ENCODE measurements at regions not wholly inside any gene's neighbourhood (a gene's known extent, or its start where the extent isn't known, plus 50 kb on each side); places are given as distances from the start of the nearest gene placed in this dataset.

DNA sequence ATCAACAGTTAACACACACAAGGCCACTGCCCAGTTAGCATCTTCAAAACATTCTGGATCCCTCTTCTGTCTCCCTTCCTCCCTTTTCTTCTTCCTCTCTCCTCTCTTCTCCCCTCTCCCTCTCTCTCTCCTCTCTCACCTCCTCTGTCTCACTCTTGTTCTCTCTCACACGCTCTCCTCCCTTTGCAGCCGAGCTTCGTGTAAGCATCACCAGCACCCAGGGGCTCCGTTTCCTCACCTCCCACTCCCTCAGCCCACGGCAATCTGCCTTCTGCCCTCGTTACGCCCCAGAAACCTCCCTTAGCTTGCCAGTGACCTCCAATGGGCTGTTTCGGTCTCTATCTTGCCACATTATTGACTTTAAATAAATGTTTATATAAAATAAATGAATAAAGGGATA, 147.4 kb downstream of the TEX36 start:
- no peak for DNase-seq (ENCODE audit: low read depth)
- H3K27me3 ChIP-seq (ENCODE audit: control insufficient read depth, insufficient read depth, low read length) = peaks cover 30% of the 10 kb centered on the region
- H3K4me3 ChIP-seq (ENCODE audit: low read depth, low read length) = no peak overlapping the region
- H3K36me3 ChIP-seq (ENCODE audit: control insufficient read depth, insufficient read depth, low read length) = no peaks in the 10 kb centered on the region
- TF ChIP-seq, protein P1, sequence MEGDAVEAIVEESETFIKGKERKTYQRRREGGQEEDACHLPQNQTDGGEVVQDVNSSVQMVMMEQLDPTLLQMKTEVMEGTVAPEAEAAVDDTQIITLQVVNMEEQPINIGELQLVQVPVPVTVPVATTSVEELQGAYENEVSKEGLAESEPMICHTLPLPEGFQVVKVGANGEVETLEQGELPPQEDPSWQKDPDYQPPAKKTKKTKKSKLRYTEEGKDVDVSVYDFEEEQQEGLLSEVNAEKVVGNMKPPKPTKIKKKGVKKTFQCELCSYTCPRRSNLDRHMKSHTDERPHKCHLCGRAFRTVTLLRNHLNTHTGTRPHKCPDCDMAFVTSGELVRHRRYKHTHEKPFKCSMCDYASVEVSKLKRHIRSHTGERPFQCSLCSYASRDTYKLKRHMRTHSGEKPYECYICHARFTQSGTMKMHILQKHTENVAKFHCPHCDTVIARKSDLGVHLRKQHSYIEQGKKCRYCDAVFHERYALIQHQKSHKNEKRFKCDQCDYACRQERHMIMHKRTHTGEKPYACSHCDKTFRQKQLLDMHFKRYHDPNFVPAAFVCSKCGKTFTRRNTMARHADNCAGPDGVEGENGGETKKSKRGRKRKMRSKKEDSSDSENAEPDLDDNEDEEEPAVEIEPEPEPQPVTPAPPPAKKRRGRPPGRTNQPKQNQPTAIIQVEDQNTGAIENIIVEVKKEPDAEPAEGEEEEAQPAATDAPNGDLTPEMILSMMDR (IDR thresholded peaks at IDR 0.05; ENCODE audit: insufficient read depth, low read length, poor library complexity, severe bottlenecking) = no peak

DNA sequence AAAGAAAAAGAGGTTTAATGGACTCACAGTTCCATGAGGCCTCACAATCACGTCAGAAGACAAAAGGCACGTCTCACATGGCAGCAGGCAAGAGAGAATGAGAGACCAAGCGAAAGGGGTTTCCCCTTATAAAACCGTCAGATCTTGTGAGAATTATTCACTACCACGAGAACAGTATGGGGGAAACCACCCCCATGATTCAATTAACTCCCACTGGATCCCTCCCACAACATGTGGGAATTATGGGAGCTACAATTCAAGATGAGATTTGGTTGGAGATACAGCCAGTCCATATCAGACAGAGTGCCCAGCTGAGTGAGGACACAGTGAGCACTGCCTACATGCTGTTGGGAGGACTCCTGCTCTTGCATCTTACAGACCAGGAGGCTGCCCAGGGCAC, 148.4 kb downstream of the TEX36 start:
- TF ChIP-seq, protein P1 (IDR thresholded peaks at IDR 0.05; ENCODE audit: insufficient read depth, low read length, poor library complexity, severe bottlenecking) = no peak
- peaks cover 25% of the 10 kb centered on the region for H3K27me3 ChIP-seq (ENCODE audit: control insufficient read depth, insufficient read depth, low read length)

DNA sequence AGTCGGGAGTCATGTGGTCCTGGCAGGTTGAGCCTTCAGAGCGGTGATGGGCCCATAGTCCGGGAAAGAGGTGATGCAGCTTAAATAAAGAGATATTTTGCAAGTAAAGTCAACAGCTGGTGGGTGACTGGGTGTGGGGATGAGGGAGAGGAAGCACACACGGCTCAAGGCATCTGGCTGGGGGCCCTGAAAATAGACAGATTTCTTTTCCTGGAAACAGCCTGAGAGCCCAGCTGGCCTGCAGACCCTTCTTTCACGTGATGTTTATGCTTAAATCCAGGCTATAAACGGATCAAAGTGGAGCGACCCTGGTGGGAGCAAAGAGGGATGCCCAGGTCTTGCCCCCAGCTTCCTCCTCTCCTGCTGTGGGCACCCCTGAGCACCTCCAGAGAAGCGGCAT, 149.1 kb downstream of the TEX36 start:
- peaks cover 20% of the 10 kb centered on the region for H3K27me3 ChIP-seq (ENCODE audit: control insufficient read depth, insufficient read depth, low read length)
- TF ChIP-seq, protein P1 (IDR thresholded peaks at IDR 0.05; ENCODE audit: insufficient read depth, low read length, poor library complexity, severe bottlenecking) = no peak
- H3K36me3 ChIP-seq (ENCODE audit: control insufficient read depth, insufficient read depth, low read length) = no peaks in the 10 kb centered on the region
- no peak for DNase-seq (ENCODE audit: low read depth)
- H3K4me3 ChIP-seq (ENCODE audit: low read depth, low read length) = no peak overlapping the region

More for the DNA sequence above, 148.4 kb downstream of the TEX36 start:
- no peak for DNase-seq (ENCODE audit: low read depth)
- no peaks in the 10 kb centered on the region for H3K36me3 ChIP-seq (ENCODE audit: control insufficient read depth, insufficient read depth, low read length)
- no peak overlapping the region for H3K4me3 ChIP-seq (ENCODE audit: low read depth, low read length)

DNA sequence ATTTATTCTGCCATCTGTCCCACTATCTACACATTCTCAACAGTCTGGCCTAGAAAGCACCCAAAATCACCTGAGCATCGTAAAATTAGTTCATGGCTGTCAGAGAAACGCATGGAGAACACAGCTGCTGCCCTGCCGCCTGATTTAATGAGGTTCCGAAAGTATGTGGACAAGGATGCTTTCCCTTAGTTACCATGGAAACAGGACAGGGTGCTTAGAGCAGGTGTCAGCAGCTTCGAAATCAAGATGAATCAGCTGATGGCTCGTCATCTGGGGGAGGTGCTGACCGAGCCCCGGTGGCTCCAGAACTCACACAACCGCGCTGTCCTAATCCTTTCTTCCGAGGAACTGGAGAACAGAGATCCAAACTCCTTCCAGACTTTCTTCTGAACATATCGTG, 151.5 kb downstream of the TEX36 start:
- TF ChIP-seq, protein P1 (IDR thresholded peaks at IDR 0.05; ENCODE audit: insufficient read depth, low read length, poor library complexity, severe bottlenecking) = no peak
- no peak overlapping the region for H3K4me3 ChIP-seq (ENCODE audit: low read depth, low read length)
- H3K36me3 ChIP-seq (ENCODE audit: control insufficient read depth, insufficient read depth, low read length) = no peaks in the 10 kb centered on the region
- H3K27me3 ChIP-seq (ENCODE audit: control insufficient read depth, insufficient read depth, low read length) = peaks cover 11% of the 10 kb centered on the region
- peak; percentile 26 for DNase-seq (ENCODE audit: low read depth)

DNA sequence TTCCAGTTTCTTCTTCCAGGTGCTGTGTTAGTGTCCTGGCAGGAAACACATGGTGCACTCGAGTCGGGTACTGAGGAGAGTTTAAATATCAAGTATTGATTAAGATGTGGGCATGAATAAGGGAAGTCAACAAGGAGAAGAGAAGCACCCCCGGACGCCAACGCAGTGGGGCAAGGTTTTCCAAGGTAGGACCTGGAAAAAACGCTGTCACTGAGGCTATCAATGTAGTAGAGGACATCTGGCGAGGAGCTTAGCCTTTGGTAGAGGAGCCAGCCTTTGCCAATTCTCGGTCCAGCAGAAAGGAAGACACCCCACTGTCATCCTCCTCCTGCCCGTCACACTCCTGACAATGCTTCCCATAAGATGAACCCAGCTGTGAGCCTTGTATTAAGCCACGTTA, 159.6 kb downstream of the TEX36 start:
- no peak overlapping the region for H3K4me3 ChIP-seq (ENCODE audit: low read depth, low read length)
- H3K27me3 ChIP-seq (ENCODE audit: control insufficient read depth, insufficient read depth, low read length) = peaks cover 2% of the 10 kb centered on the region
- no peaks in the 10 kb centered on the region for H3K36me3 ChIP-seq (ENCODE audit: control insufficient read depth, insufficient read depth, low read length)
- TF ChIP-seq, protein P1 (IDR thresholded peaks at IDR 0.05; ENCODE audit: insufficient read depth, low read length, poor library complexity, severe bottlenecking) = no peak
- DNase-seq (ENCODE audit: low read depth) = no peak

Data from kidney epithelial cell (primary cell).